GM21360 (cell line): ENCODE measurements at regions not wholly inside any gene's neighbourhood (a gene's known extent, or its start where the extent isn't known, plus 50 kb on each side); places are given as distances from the start of the nearest gene placed in this dataset.
A peak's percentile ranks its signal among the peaks of the same experiment; 100 is the strongest.

Experiments
- ATAC-seq: cut with Tn5 transposase; IDR thresholded peaks from one replicate; pipeline ENCODE4 v1.9.1; 2021; ENCODE audit warnings: mild to moderate bottlenecking, moderate library complexity; ENCODE audit not compliant: unreplicated experiment

DNA sequence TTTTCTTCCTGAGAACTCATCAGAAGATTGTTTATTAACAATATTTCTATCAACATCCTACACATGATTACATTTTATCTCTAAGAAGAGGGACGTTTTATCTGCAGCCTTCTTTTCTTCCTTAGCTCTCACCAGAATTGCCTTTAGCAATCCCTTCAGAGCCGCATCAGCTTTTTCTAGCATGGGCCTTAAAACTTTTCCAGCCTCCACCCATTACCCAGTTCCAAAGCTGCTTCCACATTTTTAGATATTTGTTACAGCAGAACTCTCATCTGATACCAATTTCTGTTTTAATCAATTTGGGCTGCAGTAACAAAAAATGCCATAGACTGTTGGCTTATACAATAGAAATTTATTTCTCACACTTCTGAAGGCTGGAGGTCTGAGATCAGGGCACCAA, 281.5 kb downstream of the THBS2 start:
- ATAC-seq, result no peak

DNA sequence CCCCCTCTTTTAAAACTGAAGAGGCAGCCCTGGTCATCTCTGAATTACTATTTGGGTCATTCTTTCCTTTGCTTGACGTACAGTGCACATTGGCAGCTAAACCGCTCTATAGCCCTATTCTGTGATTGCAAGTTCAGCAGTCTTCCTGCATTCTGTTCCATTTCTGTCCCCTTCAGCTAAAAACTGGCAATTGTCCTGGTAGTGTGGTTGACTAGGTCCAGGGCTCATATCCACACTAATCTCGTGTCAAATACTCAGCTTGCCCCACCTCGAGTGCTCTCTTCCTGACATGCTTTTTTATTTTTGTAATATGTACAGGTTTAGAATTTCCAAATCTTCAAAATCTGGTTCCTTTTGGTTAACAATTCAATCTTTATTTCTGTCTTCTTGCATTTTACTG, 282.1 kb downstream of the THBS2 start:
- ATAC-seq, result no peak

DNA sequence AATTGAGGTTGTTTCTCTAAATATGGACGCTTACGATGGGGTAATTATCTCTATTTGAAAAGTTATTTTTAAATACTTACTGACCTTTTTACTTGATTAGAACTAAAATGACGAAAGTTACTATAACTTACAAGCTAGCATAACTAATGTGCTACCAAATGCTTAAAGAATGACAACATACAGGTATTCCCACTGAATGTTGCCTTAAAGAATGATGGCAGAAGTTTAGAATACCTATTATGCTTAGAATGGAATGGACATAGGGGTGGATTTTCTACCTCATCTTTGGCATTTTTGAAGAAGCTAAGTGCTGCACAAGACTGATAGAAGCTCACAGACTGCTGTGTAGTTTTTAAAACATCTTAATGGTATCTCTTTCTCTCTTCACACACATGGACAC, 284.8 kb downstream of the THBS2 start:
- no peak for ATAC-seq

DNA sequence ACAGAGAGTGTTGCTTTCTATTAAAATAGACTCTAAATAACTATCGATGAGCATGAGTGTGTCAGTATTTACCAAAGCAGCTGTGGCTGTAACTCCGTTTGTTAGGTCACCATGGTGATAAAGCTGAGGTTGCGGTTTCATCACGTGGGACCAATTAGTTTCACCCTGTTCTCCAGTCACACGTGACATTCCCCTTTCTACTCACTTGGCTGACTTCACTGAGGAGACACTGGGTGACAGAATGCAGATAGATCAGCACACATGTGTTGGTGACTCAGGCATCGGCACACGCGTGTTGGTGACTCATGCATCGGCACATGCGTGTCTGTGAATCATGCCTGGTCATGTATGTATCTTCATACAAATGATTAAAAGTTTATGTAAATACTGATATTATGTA, 285.4 kb downstream of the THBS2 start:
- peak; percentile 71 for ATAC-seq

DNA sequence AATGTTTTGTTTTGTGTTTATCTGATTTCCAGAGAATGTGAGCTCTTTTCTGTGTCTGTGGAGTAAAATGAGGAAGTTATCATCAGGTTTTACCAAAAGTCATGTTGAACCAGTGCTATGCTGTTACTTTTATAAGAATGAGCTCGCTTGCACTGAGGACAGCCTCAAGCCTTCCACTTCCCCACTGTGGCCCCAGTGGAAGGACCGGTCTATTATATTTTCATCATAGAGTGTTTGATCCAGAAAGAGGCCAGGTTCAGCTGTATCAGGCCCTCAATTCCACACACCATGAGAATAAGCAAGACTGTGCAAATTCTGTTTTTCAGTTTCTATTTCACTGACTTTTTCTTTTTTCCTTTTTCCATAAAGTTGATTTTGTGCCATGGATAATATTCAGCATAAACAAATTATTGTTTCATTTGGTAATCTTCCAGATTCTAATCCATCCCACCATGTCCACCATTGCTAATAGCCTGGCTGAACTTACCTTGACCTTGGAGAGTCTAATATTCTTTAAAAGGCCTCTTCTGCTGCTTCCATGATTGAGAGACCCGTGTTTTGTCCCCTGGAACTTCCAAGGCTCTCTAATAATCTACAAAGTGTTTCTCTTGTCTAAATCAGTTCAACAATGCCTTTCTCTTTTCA, 286.2 kb downstream of the THBS2 start:
- ATAC-seq, result no peak

DNA sequence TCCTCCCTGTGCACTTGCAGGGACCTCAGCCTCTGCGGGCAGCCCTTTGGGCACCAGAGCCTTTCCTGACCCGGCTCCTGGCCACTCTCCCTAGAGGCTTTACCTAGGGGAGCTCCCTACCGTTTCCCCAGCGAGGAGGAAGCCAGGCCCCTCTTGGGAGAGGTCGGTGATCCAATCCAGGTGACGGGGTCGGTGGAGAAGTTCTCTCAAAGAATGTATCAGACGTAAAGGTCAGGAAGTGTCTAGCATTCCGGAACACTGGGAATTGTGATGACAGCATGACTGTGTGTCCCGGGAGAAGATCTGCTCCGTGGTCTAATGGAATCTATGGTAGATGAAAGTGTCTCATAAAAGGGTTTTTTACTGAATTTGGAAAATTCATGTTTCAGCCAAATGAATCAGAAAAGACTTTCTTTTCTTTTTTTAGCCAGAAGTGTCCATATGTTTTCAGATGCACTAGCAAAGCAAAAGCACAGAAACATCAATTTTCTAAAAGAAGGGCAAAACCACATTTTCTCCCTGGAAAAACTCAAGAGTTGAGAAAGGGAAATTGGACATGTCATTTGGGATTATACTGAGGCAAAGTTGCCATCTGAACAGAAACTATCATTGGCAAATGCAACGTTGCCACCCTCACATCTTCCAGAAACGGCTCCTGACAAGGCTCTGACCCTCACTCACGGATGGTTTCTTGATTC, 289.4 kb downstream of the THBS2 start:
- ATAC-seq, result no peak

DNA sequence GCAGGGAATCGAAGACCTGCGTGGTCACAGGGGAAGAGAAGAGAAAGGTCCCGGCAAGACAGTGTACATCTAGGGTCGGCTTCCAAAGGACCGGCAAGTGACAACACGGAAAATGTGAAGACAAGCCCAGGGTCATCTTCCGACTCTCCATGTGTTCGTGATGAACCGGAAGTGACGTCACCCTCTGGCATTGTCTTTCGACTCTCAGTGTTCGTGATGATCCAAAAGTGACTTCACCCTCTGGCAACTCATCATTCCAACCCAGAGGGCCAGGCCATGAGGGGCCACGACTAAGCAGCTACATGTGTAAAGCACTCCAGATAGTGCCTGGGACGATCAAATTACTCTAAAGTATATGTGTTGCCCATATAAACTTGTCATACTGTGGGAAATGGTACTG, 290.8 kb downstream of the THBS2 start:
- no peak for ATAC-seq

DNA sequence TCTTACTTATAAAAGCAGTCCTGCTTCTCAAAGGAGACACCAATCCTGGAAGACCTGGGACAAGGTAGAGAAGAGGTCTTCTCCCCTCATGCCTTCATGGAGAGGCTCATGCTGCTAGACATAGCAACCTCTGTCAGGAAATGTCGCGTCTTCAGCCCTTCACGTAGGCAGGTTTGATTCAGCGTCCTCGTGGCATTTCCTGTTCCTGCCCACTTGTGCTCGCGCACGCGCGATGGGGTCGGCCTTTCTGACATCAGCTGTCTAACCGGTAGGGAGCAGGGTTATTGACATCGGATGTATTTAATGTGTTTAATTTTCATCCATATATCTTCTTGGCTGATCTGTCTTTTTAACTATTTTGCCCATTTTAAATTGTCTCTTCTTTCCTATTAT, 292.4 kb downstream of the THBS2 start:
- no peak for ATAC-seq

DNA sequence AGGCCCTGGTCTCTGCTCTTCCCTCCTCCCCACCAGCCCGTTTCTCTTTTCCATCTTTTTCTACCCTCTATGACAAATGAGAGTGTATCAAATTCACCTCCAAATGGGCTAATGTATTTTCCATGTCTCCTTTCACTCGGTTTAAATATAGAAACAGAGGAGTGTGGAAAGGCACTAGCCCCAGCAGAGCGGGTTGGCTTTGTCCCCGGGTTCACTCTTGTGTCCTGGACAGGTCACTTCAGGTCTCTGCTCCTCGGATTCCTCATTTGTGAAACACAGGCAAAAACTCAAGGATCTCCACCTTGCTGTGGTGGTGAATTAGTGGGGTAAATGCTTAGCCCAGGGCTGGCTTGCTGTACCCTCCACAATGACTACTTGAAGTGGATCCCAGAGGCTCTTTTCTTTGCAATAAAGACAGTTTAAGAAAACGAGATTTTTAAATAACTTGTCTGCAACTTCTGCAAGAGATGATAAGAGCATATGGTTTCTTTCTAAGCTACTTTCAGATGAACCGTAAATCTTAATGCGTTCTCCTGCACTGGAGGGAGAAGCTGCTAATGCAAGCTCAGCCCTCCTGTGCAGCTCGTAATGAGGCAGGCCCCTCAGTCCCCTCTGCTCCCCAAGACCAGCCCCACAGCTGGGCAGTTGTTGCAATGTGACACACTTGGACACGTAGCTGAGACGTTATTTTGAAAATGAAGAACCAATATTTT, 292.9 kb downstream of the THBS2 start:
- ATAC-seq, result no peak

DNA sequence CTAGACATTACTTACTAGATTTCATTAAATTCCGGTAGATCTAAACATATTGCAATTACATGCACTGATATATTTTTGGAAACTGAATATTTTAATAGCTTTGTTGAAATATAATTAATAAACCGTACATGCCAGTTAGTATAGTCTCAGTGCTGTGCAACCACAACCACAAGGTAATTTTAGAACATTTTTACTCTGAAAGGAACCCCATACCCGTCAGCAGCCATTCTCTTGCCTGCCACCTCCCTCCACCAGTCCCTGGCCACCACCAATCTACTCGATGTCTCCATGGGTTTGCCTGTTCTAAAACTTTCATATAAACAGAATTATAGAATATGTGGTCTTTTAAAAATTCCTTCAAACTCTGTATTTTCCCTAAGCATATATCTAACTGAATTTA, 293.9 kb downstream of the THBS2 start:
- ATAC-seq, result no peak

DNA sequence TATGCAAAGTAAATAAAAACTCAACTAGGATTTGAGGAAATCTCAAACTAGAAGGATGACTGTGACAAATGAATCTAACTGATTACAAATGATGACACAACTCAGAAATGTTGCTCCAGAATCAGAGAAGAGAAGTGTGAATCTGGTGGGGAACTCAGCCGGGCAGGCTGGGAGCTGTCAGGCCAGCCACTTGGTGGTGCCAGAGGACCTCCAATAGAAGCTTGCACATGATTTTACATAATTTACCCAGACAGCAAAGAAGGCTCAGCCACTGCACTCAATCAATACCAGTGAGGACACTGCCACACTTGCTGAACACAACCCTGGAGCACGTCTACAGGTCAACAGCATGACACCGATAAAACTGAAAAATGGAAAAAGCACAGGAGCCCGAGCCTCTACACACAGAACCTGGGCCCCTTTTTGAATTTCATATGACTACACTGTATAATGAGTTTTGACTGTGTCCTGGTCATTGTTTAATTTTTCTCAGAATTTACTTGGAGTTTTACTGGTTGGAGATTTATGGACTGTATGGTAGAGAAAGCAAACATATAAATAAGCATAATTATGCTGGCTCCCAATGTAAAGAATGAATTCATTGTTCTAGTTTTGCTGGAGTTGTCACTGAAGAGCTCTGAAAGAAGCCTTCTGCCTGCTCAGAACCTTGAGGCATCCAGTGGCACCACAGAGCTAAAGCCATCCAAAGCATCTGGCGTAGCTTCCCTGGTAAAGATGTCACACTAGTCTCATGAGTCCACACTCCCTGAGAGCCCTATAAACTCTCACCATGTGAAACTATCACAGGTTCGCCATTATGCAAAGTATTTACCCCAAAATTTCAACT, 296.5 kb downstream of the THBS2 start:
- ATAC-seq, result peak; percentile 80

DNA sequence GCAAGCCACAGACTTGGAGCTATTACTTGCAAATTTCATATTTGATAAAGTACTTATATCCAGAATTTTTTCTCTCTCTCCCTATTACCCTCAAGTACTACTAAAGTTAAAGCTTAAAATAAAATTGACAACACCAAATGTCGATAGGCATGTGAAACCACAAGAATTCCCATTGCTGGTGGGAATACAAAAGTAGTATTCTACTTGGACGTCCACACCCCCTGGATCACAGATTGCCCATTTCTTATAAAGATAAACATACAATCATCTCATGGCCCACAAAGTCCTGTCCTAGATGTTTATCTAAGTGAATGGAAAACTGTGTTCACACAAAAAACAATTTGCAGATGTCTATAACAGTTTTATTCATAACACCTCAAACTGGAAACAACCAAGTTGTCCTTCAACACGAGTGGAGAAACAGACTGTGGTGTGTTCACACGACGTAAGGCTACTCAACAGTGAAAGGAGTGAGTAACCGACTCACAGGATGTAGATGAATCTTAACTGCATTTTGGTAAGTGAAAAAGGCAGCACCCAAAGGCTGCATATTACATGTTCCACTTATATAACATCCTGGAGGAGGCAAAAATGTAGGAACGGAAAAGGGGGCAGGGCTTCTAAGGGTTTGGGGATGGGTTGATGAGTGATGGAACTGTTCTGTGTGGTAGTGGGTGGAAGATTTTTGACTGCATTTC, 297.4 kb downstream of the THBS2 start:
- no peak for ATAC-seq

DNA sequence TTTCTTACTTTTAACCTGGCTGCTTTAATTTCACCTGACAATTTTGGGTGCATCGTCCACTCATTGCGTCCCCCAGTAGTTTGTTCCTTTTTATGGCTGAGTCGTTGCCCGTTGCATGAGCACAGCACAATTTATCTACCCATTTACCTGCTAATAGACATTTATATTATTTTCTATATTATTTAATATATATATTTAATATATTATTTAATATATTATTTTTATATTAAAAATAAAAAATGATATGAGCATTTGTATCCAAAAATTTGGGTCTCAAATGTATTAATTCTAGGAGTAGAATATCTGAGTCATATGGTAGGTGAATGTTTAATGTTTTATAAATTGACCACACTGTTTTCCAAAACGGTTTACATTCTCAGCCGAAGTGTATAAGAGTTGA, 300.2 kb downstream of the THBS2 start:
- ATAC-seq, result no peak

DNA sequence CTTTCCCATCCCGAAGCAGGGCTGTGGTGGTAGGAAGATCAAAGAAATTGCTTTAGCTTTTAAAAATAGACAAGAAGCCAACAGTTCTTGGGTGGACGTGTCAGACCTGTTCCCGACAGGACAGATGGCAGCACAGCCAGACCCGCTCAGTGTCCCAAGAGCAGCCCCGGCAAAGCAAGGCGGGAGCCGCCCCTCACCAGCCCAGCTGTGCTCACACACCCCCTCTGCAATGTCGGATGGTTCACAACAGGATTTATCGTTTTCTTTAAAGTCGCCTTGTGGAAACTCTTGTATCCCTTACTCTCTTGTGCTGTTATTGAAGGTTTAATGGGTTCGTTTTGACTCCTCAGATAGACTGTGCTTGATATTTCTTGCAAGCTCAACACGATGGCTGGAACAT, 302.4 kb downstream of the THBS2 start:
- no peak for ATAC-seq

DNA sequence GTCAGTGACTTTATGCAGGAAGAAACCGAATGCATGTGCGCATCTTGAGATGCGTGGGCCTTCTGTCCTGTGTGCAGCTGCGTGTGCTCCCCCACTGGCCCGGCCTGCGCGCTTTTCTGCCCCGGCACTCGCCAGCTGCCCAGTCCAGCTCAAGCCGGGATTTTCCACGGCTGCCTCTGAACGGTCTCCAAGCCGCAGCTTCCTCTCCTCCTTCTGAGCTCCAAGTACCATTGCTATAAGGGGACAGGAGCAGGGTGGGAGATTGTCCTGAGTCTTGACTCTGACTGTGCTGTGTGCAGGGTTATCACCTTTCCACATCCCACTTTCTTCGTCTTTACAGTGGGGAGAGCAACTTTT, 302.8 kb downstream of the THBS2 start:
- ATAC-seq, result no peak

DNA sequence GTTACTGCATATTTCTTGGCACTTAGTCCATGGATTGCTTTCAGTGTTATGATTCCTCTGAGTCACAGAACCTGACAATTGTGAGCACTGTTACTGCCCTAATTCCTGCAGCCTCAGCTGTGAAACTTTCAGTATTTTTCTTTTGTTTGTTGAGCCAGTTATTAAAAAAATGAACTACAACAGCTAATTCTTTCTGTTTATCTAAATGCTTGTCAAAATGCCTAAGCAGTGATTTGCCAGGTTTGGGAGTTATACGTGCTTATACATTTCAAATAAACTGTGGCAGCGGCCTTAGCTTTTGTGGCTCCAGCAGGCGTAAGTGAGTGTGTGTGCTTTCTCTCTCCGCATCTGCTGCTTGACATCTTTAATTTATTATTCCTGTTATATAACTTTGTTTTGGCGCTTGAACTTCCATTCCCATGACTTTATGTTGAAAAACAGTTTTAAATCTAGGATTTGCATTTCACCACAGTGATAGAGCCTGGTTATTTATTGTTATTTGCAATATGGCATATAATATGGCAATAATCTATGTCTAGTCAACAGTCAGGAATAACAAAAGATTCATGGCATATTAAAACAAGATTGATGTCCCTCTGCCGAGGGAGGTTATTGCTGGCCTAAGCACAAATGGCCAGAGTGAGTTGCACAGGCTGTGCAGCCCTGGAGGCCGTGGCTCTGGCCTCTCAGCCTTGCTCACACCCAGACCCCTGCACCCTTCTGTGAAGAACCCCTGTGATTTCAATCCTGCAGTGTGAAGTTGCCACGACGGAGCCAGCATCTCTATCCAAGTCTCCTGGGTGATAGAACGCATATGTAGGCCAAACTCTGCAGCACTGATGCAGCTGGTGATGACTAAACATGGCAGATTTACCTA, 303.4 kb downstream of the THBS2 start:
- ATAC-seq, result no peak

DNA sequence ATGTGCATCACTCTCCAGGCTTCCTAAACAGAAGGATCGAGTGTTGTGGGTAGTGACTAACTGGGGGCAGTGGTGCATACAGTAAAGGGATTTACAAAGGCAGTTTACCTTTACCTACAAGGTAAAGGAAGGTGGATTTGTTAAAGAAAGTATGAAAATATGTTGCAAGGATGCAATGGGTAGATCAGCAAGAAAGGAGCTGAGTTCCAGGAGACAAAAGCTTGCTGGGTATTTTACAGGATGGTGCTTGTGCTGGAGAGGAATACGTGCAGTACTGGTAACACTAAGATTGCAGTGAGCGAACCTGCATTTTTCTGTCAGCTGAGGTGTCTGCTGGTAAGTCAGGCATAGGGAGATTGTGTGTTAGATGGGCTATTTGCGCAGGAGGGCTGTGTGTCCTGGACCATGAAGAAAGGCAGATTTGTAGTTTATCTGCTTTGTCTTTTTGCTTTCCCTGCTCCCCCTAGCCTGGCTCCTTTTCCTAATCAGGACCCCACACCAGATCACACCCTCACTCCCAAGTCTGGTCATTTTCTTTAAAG, 304.6 kb downstream of the THBS2 start:
- no peak for ATAC-seq

DNA sequence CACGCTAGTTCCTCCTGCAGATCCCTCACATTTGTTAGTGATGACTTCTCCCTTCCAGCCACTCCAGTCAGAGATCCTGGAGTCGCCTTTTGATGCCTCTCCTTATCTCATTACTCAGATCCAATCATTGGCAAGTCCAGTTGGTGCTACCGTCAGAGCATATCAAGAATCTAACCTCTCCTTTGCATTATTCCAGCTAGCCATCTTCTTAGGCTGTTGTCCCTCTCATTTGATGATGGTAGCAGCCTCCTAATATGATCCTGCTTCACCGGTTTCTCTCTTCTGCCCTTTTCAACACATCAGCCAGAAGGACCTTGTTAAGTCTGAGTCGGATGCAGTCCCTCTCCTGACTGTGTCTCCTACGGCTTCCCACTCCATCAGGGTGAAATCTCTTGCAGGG, 305.6 kb downstream of the THBS2 start:
- no peak for ATAC-seq

DNA sequence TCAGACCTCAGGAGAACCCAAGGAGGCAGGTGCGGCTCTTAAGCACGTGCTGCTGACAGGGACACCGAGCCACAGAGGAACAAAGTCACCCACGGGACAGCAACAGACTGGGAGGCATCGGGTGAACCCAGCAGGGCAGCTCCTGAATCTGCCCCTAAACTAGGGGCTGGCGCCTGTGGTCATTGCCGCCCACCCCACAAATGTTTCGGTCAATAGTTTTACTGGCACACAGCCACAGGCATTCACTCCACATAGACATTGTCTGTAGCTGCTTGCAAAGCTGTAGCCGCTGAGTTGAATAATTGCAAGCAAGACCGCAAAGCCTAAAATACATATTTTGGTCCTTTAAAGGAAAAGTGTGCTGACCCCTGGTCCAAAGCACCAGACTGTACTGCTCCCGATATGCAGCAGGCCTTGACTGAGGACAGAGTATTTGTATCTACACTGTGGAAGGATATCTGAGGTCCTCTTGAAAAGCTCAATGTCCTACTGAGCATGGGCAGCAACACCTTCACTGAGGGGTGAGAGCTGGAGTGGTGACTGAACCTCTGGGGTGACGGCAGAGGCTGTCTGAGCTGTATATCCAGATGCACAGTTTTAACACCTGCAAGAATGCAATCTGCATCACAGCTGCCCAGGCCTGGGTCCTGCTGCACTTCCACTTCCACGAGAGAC, 310.3 kb downstream of the THBS2 start:
- no peak for ATAC-seq
